ENCODE measurements at regions not wholly inside any gene's neighbourhood (a gene's known extent, or its start where the extent isn't known, plus 50 kb on each side); places are given as distances from the start of the nearest gene placed in this dataset.

DNA sequence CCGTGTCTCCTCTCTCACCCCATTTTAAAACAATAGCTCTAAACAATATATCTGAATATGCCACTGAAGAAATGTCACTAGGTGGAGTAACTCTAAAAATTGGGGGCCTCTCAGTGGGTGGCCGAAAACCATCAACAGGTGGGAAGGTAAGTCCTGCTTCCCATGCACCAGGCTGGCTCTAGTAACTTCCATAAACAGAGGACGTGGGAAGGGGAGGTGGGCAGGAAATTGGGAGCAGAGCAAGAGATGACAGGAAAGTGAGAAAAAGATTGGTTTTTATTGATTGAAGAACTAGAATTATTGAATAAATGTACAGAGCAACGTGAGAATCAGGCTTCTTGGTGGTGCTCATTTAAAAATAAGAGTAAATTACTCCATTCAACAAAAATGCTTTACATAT is 170.4 kb downstream of the SOCS6 start:
- TF ChIP-seq, protein P1, sequence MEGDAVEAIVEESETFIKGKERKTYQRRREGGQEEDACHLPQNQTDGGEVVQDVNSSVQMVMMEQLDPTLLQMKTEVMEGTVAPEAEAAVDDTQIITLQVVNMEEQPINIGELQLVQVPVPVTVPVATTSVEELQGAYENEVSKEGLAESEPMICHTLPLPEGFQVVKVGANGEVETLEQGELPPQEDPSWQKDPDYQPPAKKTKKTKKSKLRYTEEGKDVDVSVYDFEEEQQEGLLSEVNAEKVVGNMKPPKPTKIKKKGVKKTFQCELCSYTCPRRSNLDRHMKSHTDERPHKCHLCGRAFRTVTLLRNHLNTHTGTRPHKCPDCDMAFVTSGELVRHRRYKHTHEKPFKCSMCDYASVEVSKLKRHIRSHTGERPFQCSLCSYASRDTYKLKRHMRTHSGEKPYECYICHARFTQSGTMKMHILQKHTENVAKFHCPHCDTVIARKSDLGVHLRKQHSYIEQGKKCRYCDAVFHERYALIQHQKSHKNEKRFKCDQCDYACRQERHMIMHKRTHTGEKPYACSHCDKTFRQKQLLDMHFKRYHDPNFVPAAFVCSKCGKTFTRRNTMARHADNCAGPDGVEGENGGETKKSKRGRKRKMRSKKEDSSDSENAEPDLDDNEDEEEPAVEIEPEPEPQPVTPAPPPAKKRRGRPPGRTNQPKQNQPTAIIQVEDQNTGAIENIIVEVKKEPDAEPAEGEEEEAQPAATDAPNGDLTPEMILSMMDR (IDR thresholded peaks at IDR 0.05) = no peak
- TF ChIP-seq POLR2A (IDR thresholded peaks at IDR 0.05) = no peak

Measured in right lobe of liver (tissue), 4 donors.